Mesendoderm (in vitro differentiated cells): ENCODE measurements at regions not wholly inside any gene's neighbourhood (a gene's known extent, or its start where the extent isn't known, plus 50 kb on each side); places are given as distances from the start of the nearest gene placed in this dataset.

Experiments
- DNase-seq: peaks from one replicate; pipeline ENCODE4 v3.0.0; 2013
- H2AK5ac ChIP-seq: 2 replicates; pipeline ENCODE4 v1.6.1; 2013; ENCODE audit warnings: low read length, inconsistent platforms
- H2BK120ac ChIP-seq: 2 replicates; pipeline ENCODE4 v1.6.1; 2013; ENCODE audit warnings: low read depth, mild to moderate bottlenecking, low read length, moderate library complexity, mixed read lengths
- H2BK15ac ChIP-seq: replicated peaks from 2 replicates; pipeline ENCODE4 v1.6.1; 2013; ENCODE audit warnings: low read depth, mild to moderate bottlenecking, moderate library complexity
- H2BK5ac ChIP-seq: 2 replicates; pipeline ENCODE4 v1.6.1; 2013; ENCODE audit warnings: low read length, inconsistent platforms
- H3K18ac ChIP-seq: 2 replicates; pipeline ENCODE4 v1.6.1; 2013; ENCODE audit warnings: mild to moderate bottlenecking, low read length, mixed read lengths
- H3K23ac ChIP-seq: one replicate; pipeline ENCODE4 v1.6.1; 2013; ENCODE audit warnings: low read length
- H3K27ac ChIP-seq: 2 replicates; pipeline ENCODE4 v1.5.1; 2013; ENCODE audit warnings: low read depth, mild to moderate bottlenecking, inconsistent platforms, low read length, moderate library complexity
- H3K27me3 ChIP-seq: 2 replicates; pipeline ENCODE4 v1.6.1; 2013; ENCODE audit warnings: low read length, control low read depth, mild to moderate bottlenecking, inconsistent platforms; ENCODE audit not compliant: insufficient read depth, poor library complexity
- H3K36me3 ChIP-seq: 2 replicates; pipeline ENCODE4 v1.6.1; 2013; ENCODE audit warnings: low read length, inconsistent platforms; ENCODE audit not compliant: control insufficient read depth, insufficient read depth
- H3K4ac ChIP-seq: one replicate; pipeline ENCODE4 v1.6.1; 2013; ENCODE audit warnings: low read depth, mild to moderate bottlenecking, low read length, moderate library complexity
- H3K4me1 ChIP-seq: 2 replicates; pipeline ENCODE4 v1.6.1; 2013; ENCODE audit warnings: low read depth, low read length, inconsistent platforms; ENCODE audit not compliant: control insufficient read depth
- H3K4me2 ChIP-seq: 2 replicates; pipeline ENCODE4 v1.6.1; 2013; ENCODE audit warnings: low read length
- H3K4me3 ChIP-seq: 2 replicates; pipeline ENCODE4 v1.5.1; 2013; ENCODE audit warnings: mild to moderate bottlenecking, low read length
- H3K56ac ChIP-seq: one replicate; pipeline ENCODE4 v1.6.1; 2013; ENCODE audit warnings: low read length
- H3K79me1 ChIP-seq: 2 replicates; pipeline ENCODE4 v1.6.1; 2013; ENCODE audit warnings: low read length, inconsistent platforms
- H3K79me2 ChIP-seq: 2 replicates; pipeline ENCODE4 v1.6.1; 2013; ENCODE audit warnings: mild to moderate bottlenecking, low read length; ENCODE audit not compliant: control insufficient read depth, insufficient read depth
- H3K9ac ChIP-seq: 2 replicates; pipeline ENCODE4 v1.6.1; 2013; ENCODE audit warnings: low read length, inconsistent platforms
- H4K5ac ChIP-seq: one replicate; pipeline ENCODE4 v1.6.1; 2013; ENCODE audit warnings: low read length
- H4K8ac ChIP-seq: one replicate; pipeline ENCODE4 v1.6.1; 2013; ENCODE audit warnings: low read depth, mild to moderate bottlenecking, control low read depth, low read length, moderate library complexity
- WGBS: extraction: QIAGEN DNeasy Blood & Tissue Kit; methylation state at CpG from one replicate; pipeline ENCODE4 v1.1.7; 2013; ENCODE audit warnings: low lambda C conversion rate, missing lambda C conversion rate; ENCODE audit not compliant: insufficient coverage; ENCODE audit errors: extremely low coverage; 5-methylcytosine and 5-hydroxymethylcytosine counted together

DNA sequence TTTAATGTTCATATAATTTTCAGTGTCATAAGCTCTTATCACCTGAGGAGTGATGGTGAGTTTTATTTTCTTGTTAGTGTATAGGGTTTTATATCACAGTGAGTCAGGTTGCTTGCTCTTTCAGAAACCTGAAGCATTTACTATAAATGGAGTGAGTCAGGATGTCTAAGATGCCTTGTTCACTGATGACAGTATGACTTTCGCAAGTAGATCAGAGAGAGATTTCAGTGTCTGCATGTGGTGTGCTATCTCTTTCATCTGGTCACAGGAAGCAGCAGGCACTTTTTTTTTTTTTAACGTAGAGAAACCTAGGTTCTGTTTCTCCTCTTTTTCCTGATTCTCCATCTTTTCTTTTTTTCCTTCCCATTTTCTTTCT is 237.1 kb downstream of the DMRTA1 start:
- Histone ChIP-seq H3K4me2 (no peak overlapping the region), H3K27ac (no peak overlapping the region), H3K18ac (no peak overlapping the region), H3K4me1 (no peaks in the 10 kb centered on the region), H4K8ac (no peak overlapping the region), H3K36me3 (no peaks in the 10 kb centered on the region), H2BK5ac (no peak overlapping the region), H3K56ac (no peak overlapping the region), H2BK15ac (peak overlapping the region; percentile 85), H3K27me3 (no peaks in the 10 kb centered on the region), H2AK5ac (no peak overlapping the region), H3K79me2 (no peaks in the 10 kb centered on the region), H3K9ac (no peak overlapping the region), H2BK120ac (no peak overlapping the region), H4K5ac (no peak overlapping the region), H3K4ac (no peak overlapping the region), H3K4me3 (no peak overlapping the region), H3K23ac (no peak overlapping the region), H3K79me1 (no peaks in the 10 kb centered on the region)
- no CpG with 5 or more reads among the region's 2 CpGs for WGBS
- peak; percentile 71 for DNase-seq

DNA sequence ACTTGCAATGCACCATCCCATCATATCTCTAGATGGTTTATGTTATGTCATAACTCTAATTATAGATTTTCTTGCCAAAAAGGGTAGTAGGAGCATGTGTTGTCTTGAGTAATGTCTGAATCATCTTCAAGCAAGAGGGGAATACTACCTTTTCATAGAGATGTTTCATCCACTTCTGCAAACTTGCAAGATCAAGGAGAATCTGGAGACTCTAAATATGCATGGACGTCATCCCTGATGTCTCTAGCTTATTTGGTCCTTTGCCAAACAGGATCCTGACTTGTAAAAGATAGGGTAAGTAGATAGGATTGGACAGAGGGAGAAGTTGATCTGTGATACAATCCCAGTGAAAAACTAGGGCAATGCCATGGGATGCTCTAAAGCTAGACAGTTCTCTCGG is 246.5 kb downstream of the DMRTA1 start:
- Histone ChIP-seq H2AK5ac (no peak overlapping the region), H4K8ac (no peak overlapping the region), H3K27me3 (no peaks in the 10 kb centered on the region), H3K27ac (no peak overlapping the region), H3K4me1 (no peaks in the 10 kb centered on the region), H3K4me3 (no peak overlapping the region), H3K18ac (no peak overlapping the region), H3K36me3 (no peaks in the 10 kb centered on the region), H2BK5ac (no peak overlapping the region), H3K9ac (no peak overlapping the region), H3K79me1 (no peaks in the 10 kb centered on the region), H2BK15ac (no peak overlapping the region), H3K56ac (no peak overlapping the region), H4K5ac (no peak overlapping the region), H3K79me2 (no peaks in the 10 kb centered on the region), H3K4me2 (no peak overlapping the region), H3K4ac (no peak overlapping the region), H3K23ac (no peak overlapping the region), H2BK120ac (no peak overlapping the region)
- DNase-seq = no peak
- no CpG with 5 or more reads among the region's 2 CpGs for WGBS

DNA sequence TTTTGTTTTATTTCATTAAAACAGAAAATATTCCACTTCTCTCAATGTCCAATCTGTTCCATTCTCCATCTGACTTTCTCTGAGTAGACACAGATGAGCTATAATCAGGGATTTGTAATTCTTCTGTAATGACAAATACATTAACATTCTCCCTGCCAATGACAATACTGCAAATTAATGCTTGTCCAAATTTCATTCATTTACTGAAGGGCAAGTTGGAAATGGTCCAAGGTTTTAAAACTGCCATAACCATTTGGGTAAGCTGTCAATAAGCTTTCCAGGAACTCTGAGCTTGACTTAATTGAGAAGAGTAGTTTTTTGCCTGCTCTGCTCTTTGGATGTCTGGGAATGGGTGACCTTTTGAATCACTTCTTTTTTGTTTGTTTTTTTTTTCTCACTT is 253.5 kb downstream of the DMRTA1 start:
- Histone ChIP-seq H3K18ac (no peak overlapping the region), H4K8ac (no peak overlapping the region), H3K23ac (no peak overlapping the region), H2AK5ac (no peak overlapping the region), H3K79me2 (no peaks in the 10 kb centered on the region), H4K5ac (no peak overlapping the region), H3K9ac (no peak overlapping the region), H2BK15ac (no peak overlapping the region), H3K27me3 (no peaks in the 10 kb centered on the region), H3K56ac (no peak overlapping the region), H3K36me3 (no peaks in the 10 kb centered on the region), H3K4me2 (no peak overlapping the region), H2BK5ac (no peak overlapping the region), H3K79me1 (no peaks in the 10 kb centered on the region), H3K4me1 (no peaks in the 10 kb centered on the region), H2BK120ac (no peak overlapping the region), H3K27ac (no peak overlapping the region), H3K4me3 (no peak overlapping the region), H3K4ac (no peak overlapping the region)
- no peak for DNase-seq

DNA sequence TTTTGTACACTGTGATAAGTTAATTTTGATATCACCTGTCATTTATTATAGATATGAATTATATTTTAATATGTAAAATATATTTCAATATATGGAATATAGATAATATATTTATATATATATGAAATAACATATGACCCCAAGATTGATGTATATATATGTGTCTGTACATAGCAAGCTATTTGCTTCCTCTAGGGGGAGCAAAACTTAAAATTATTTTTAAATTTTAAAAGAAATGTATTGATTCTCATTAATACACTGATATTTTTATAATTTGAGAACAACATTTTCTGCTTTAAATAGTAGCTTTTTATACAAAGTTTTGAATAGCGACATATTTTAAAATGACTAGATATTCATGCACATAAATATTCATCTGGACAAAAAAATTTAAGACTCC is 272.0 kb downstream of the DMRTA1 start:
- Histone ChIP-seq H3K79me2 (no peaks in the 10 kb centered on the region), H2AK5ac (no peak overlapping the region), H3K18ac (no peak overlapping the region), H3K4ac (no peak overlapping the region), H3K27ac (no peak overlapping the region), H4K5ac (no peak overlapping the region), H3K4me1 (no peaks in the 10 kb centered on the region), H3K27me3 (no peaks in the 10 kb centered on the region), H3K23ac (no peak overlapping the region), H3K4me2 (no peak overlapping the region), H4K8ac (no peak overlapping the region), H2BK15ac (no peak overlapping the region), H2BK5ac (no peak overlapping the region), H3K36me3 (no peaks in the 10 kb centered on the region), H3K9ac (no peak overlapping the region), H3K56ac (no peak overlapping the region), H3K79me1 (no peaks in the 10 kb centered on the region), H2BK120ac (no peak overlapping the region), H3K4me3 (no peak overlapping the region)
- DNase-seq = no peak
- no CpG with 5 or more reads among the region's 1 CpG for WGBS

DNA sequence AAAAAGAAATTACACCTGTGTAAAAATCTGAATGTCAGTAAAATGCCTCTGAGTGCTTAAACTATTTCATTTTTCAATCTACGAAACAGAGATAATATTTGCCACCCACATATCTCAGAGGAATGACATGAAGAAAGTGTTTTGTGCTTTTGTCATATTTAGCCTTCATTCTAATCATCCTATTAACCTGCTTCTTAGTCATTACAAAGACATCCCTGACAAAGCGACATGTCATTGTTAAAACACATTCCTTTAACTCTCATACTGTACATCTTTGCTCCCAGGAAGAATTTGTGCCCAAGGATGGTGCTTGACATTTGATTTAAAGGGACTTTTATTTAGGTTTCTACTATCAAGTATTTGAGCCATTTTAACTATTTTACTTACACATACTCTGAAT is 275.9 kb downstream of the DMRTA1 start:
- no peak overlapping the region for H2AK5ac ChIP-seq
- H3K27ac ChIP-seq = no peak overlapping the region

DNA sequence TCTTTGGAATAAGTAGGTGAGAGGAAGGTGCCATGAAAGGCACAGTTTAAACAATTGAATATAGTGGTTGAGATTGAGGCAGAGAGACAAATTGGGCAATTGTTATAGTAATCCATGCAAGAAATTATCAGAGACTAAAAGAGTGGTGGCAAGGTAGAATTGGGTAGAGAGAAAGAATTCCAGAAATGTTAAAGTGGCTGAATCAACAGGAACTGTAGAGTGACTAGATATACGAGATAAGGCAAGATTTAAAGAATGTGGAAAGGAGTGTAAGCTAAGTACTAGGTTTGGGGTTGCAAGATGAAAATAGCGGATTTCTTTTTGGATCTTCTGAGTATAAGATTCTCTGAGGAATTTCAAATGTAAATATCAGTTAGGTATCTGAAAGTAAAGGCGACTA is 285.2 kb downstream of the DMRTA1 start:
- Histone ChIP-seq H3K4ac (no peak overlapping the region), H3K36me3 (no peaks in the 10 kb centered on the region), H4K8ac (no peak overlapping the region), H2BK120ac (no peak overlapping the region), H4K5ac (no peak overlapping the region), H3K79me2 (no peaks in the 10 kb centered on the region), H3K18ac (no peak overlapping the region), H3K4me2 (no peak overlapping the region), H3K79me1 (no peaks in the 10 kb centered on the region), H3K4me3 (no peak overlapping the region), H3K9ac (no peak overlapping the region), H3K4me1 (no peaks in the 10 kb centered on the region), H2BK5ac (no peak overlapping the region), H3K27ac (no peak overlapping the region), H3K23ac (no peak overlapping the region), H2AK5ac (no peak overlapping the region), H3K56ac (no peak overlapping the region), H3K27me3 (no peaks in the 10 kb centered on the region), H2BK15ac (no peak overlapping the region)
- DNase-seq = peak; percentile 77
- WGBS = no CpG with 5 or more reads among the region's 3 CpGs

More for the DNA sequence above, 275.9 kb downstream of the DMRTA1 start:
- Histone ChIP-seq H3K79me2 (no peaks in the 10 kb centered on the region), H3K4me3 (no peak overlapping the region), H3K4me1 (no peaks in the 10 kb centered on the region), H3K23ac (no peak overlapping the region), H4K5ac (no peak overlapping the region), H3K18ac (no peak overlapping the region), H3K79me1 (no peaks in the 10 kb centered on the region), H3K36me3 (no peaks in the 10 kb centered on the region), H4K8ac (no peak overlapping the region), H2BK15ac (no peak overlapping the region), H3K9ac (no peak overlapping the region), H3K27me3 (no peaks in the 10 kb centered on the region), H2BK120ac (no peak overlapping the region), H3K56ac (no peak overlapping the region), H3K4ac (no peak overlapping the region), H3K4me2 (no peak overlapping the region), H2BK5ac (no peak overlapping the region)
- no CpG with 5 or more reads among the region's 2 CpGs for WGBS
- peak; percentile 31 for DNase-seq
